Ovary (tissue), 3 donors: ENCODE measurements at regions not wholly inside any gene's neighbourhood (a gene's known extent, or its start where the extent isn't known, plus 50 kb on each side); places are given as distances from the start of the nearest gene placed in this dataset.

ENCODE experiments used
- POLR2A ChIP-seq: fragments of 450-650 bp; IDR thresholded peaks from one replicate; pipeline ENCODE4 v1.6.1; 2017; ENCODE audit warnings: antibody characterized with exemption, mild to moderate bottlenecking, moderate library complexity
- TF ChIP-seq, protein P1 (sequence below), 3 donors: fragments of 450-650 bp in 2 of 3; fragments of 200-600 bp in 1 of 3; IDR thresholded peaks; one replicate each; pipeline versions ENCODE4 v1.5.1 to v1.8.0; 2016 to 2022; ENCODE audit warnings: antibody characterized with exemption in 3 of 3, mild to moderate bottlenecking in 1 of 3
- donor health status: DM: no; HTN: no; CAD: no.

DNA sequence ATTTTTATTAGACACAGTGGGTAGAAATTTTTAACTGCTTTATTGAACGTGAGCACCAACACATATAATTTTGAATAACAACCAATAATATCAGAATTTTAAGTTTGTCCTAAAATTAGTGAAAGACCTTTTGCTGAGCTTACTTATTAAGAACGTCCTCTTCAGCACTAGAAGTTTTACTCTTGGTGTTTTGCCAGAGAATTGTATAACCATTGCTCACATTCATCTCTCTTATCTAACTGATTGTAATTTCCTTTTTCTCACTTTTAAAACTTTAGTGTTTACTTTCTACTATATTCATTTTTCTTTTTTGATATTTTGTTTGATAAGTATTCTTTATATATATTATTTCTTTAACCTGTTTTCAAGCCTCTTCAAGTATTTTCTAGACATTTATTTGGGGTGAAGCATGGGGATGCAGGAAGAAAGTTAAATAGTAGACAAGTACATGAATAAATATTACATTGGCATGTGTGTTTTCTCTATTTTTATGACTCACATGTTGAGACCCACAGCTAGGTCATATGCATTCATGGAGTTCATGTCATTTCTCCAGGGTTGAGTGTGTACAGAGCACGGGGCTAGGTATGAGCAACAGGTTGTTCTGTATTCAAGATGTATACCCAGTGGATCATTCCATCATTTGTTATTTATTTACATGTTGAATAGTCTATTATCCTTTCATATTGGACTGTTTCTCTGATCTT lies 90.6 kb downstream of the ATP6V1G3 start:
- TF ChIP-seq POLR2A = no peak
- TF ChIP-seq, protein P1, sequence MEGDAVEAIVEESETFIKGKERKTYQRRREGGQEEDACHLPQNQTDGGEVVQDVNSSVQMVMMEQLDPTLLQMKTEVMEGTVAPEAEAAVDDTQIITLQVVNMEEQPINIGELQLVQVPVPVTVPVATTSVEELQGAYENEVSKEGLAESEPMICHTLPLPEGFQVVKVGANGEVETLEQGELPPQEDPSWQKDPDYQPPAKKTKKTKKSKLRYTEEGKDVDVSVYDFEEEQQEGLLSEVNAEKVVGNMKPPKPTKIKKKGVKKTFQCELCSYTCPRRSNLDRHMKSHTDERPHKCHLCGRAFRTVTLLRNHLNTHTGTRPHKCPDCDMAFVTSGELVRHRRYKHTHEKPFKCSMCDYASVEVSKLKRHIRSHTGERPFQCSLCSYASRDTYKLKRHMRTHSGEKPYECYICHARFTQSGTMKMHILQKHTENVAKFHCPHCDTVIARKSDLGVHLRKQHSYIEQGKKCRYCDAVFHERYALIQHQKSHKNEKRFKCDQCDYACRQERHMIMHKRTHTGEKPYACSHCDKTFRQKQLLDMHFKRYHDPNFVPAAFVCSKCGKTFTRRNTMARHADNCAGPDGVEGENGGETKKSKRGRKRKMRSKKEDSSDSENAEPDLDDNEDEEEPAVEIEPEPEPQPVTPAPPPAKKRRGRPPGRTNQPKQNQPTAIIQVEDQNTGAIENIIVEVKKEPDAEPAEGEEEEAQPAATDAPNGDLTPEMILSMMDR (IDR thresholded peaks at IDR 0.05) = no peak
